Gastroesophageal sphincter (tissue), 4 donors: ENCODE measurements at regions not wholly inside any gene's neighbourhood (a gene's known extent, or its start where the extent isn't known, plus 50 kb on each side); places are given as distances from the start of the nearest gene placed in this dataset.

ENCODE experiments used
- ATAC-seq: fragments of 150-250 bp; one replicate; pipeline ENCODE4 v1.9.1; 2016; ENCODE audit warnings: mild to moderate bottlenecking, moderate library complexity
- H3K27ac ChIP-seq, 4 donors: fragments of 200-600 bp; sonication (generic) in 3 of 4; 1 replicate in 3 of 4; 2 replicates in 1 of 4; pipeline ENCODE4 v1.5.1; 2016 to 2019
- H3K27me3 ChIP-seq: fragments of 200-600 bp; sonication (generic); one replicate; pipeline ENCODE4 v1.5.1; 2019
- H3K36me3 ChIP-seq, 2 donors: fragments of 200-600 bp; sonication (generic); one replicate each; pipeline ENCODE4 v1.5.1; 2019; ENCODE audit warnings: control low read depth in 1 of 2
- H3K4me1 ChIP-seq, 3 donors: fragments of 200-600 bp; sonication (generic); 1 replicate in 2 of 3; 2 replicates in 1 of 3; pipeline ENCODE4 v1.5.1; 2016 to 2019; ENCODE audit warnings: control low read depth in 2 of 3
- H3K4me3 ChIP-seq, 2 donors: fragments of 200-600 bp; sonication (generic); one replicate each; pipeline ENCODE4 v1.5.1; 2019; ENCODE audit warnings: mild to moderate bottlenecking in 1 of 2, moderate library complexity in 1 of 2
- H3K9me3 ChIP-seq, 3 donors: fragments of 200-600 bp; sonication (generic); one replicate each; pipeline ENCODE4 v1.5.1; 2017 to 2019; ENCODE audit warnings: control low read depth in 2 of 3
- CTCF ChIP-seq, 4 experiments: fragments of 200-600 bp in 2 of 4; fragments of 450-650 bp in 2 of 4; sonication (generic) in 1 of 4; IDR thresholded peaks; one replicate each; pipeline ENCODE4 v1.5.1; 2017 to 2019; ENCODE audit warnings: antibody characterized with exemption in 4 of 4, mild to moderate bottlenecking in 2 of 4, moderate library complexity in 2 of 4
- EP300 ChIP-seq: sonication (generic); formaldehyde crosslinking; IDR thresholded peaks from one replicate; pipeline ENCODE4 v1.6.1; 2017; ENCODE audit warnings: antibody characterized with exemption, mild to moderate bottlenecking
- POLR2A ChIP-seq, 2 donors: fragments of 450-650 bp; IDR thresholded peaks; one replicate each; pipeline ENCODE4 v1.6.1; 2017; ENCODE audit warnings: antibody characterized with exemption in 2 of 2, mild to moderate bottlenecking in 2 of 2, moderate library complexity in 1 of 2
- POLR2AphosphoS5 ChIP-seq: sonication (generic); formaldehyde crosslinking; IDR thresholded peaks from one replicate; pipeline ENCODE4 v1.6.1; 2017; ENCODE audit warnings: antibody characterized with exemption
- WGBS, 2 donors: methylation state at CpG; one replicate each; pipeline ENCODE4 v1.1.5; 2018; ENCODE audit warnings: low coverage in 1 of 2; 5-methylcytosine and 5-hydroxymethylcytosine counted together

- H3K4me1 ChIP-seq = peaks cover 0 to 7% (median 0%) of the 10 kb centered on the region in 3 donors
- no peaks in the 10 kb centered on the region for H3K27me3 ChIP-seq
- TF ChIP-seq POLR2AphosphoS5 (no peak), POLR2A (IDR thresholded peaks at IDR 0.05) (no peak), EP300 (no peak), CTCF (IDR thresholded peaks at IDR 0.05) (no peak)
- 60 to 83% methylated on average over 1 of the region's 1 CpG for WGBS, 2 donors
- H3K36me3 ChIP-seq = no peaks in the 10 kb centered on the region
- no peak overlapping the region for H3K27ac ChIP-seq
- H3K9me3 ChIP-seq = no peaks in the 10 kb centered on the region
- ATAC-seq = no peak
- no peak overlapping the region for H3K4me3 ChIP-seq
Observed at GRCh38 chr9:26412446-26412845, 480.2 kb downstream of the CAAP1 start.

GRCh38 chr9:26406676-26407075, 485.9 kb downstream of the CAAP1 start:
- Histone ChIP-seq H3K4me3 (no peak overlapping the region), H3K4me1 (no peaks in the 10 kb centered on the region), H3K36me3 (no peaks in the 10 kb centered on the region), H3K27me3 (no peaks in the 10 kb centered on the region), H3K9me3 (no peaks in the 10 kb centered on the region), H3K27ac (no peak overlapping the region)
- WGBS, 2 donors = 77 to 81% methylated on average over 2 of the region's 2 CpGs
- TF ChIP-seq CTCF (IDR thresholded peaks at IDR 0.05) = no peak
- no peak for TF ChIP-seq POLR2AphosphoS5
- no peak for TF ChIP-seq EP300
- no peak for ATAC-seq

- Histone ChIP-seq H3K9me3 (no peaks in the 10 kb centered on the region), H3K4me1 (no peaks in the 10 kb centered on the region), H3K27me3 (no peaks in the 10 kb centered on the region), H3K36me3 (no peaks in the 10 kb centered on the region), H3K27ac (no peak overlapping the region), H3K4me3 (no peak overlapping the region)
- no peak for ATAC-seq
- WGBS, 2 donors = 71 to 75% methylated on average over 4 of the region's 4 CpGs
- no peak for TF ChIP-seq POLR2A (IDR thresholded peaks at IDR 0.05)
- no peak for TF ChIP-seq CTCF (IDR thresholded peaks at IDR 0.05)
- no peak for TF ChIP-seq EP300
- TF ChIP-seq POLR2AphosphoS5 = no peak
Observed at GRCh38 chr9:26399556-26399955, 493.0 kb downstream of the CAAP1 start.

GRCh38 chr9:26394025-26394424, 498.6 kb downstream of the CAAP1 start:
- WGBS, 2 donors = no CpG with 5 or more reads among the region's 1 CpG
- Histone ChIP-seq H3K27me3 (no peaks in the 10 kb centered on the region), H3K4me1 (no peaks in the 10 kb centered on the region), H3K4me3 (no peak overlapping the region), H3K36me3 (no peaks in the 10 kb centered on the region), H3K9me3 (peaks cover 0 to 6% (median 0%) of the 10 kb centered on the region in 3 donors), H3K27ac (no peak overlapping the region)
- no peak for TF ChIP-seq POLR2A (IDR thresholded peaks at IDR 0.05)
- no peak for ATAC-seq

- ATAC-seq = no peak
- no peak for TF ChIP-seq POLR2AphosphoS5
- no peak for TF ChIP-seq CTCF (IDR thresholded peaks at IDR 0.05)
- TF ChIP-seq POLR2A (IDR thresholded peaks at IDR 0.05) = no peak
- TF ChIP-seq EP300 = no peak
Observed at GRCh38 chr9:26392639-26393038, 500.0 kb downstream of the CAAP1 start.

More at GRCh38 chr9:26392639-26393038, 500.0 kb downstream of the CAAP1 start:
- no peak overlapping the region for H3K4me3 ChIP-seq
- H3K27ac ChIP-seq = no peak overlapping the region
- no peaks in the 10 kb centered on the region for H3K36me3 ChIP-seq
- no peaks in the 10 kb centered on the region for H3K27me3 ChIP-seq
- no peaks in the 10 kb centered on the region for H3K4me1 ChIP-seq
- peaks cover 0 to 12% (median 0%) of the 10 kb centered on the region in 3 donors for H3K9me3 ChIP-seq
